ENCODE measurements at regions not wholly inside any gene's neighbourhood (a gene's known extent, or its start where the extent isn't known, plus 50 kb on each side); places are given as distances from the start of the nearest gene placed in this dataset.

DNA sequence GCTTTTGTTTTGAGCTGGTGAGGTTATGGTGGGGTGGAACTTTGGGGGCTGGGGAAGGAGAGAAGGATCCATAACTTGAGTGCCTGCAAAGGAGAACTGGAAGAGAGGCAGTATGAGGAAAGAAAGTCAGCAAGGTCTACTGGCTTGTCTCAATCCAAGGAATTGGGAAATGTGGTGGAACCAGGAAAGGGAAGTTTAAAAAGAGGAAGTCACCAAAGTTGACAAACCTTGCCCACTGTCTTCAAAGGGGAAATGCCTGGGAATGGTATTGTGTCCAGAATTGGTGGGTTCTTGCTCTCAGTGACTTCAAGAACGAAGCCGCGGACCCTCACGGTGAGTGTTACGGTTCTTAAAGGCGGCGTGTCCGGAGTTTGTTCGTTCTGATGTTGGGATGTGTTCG lies 304.1 kb upstream of the FAM98A start:
- no peak for TF ChIP-seq POLR2A (IDR thresholded peaks at IDR 0.05)
- TF ChIP-seq, protein P1, sequence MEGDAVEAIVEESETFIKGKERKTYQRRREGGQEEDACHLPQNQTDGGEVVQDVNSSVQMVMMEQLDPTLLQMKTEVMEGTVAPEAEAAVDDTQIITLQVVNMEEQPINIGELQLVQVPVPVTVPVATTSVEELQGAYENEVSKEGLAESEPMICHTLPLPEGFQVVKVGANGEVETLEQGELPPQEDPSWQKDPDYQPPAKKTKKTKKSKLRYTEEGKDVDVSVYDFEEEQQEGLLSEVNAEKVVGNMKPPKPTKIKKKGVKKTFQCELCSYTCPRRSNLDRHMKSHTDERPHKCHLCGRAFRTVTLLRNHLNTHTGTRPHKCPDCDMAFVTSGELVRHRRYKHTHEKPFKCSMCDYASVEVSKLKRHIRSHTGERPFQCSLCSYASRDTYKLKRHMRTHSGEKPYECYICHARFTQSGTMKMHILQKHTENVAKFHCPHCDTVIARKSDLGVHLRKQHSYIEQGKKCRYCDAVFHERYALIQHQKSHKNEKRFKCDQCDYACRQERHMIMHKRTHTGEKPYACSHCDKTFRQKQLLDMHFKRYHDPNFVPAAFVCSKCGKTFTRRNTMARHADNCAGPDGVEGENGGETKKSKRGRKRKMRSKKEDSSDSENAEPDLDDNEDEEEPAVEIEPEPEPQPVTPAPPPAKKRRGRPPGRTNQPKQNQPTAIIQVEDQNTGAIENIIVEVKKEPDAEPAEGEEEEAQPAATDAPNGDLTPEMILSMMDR (IDR thresholded peaks at IDR 0.05), result no peak
